HG03095 (cell line): ENCODE measurements at regions not wholly inside any gene's neighbourhood (a gene's known extent, or its start where the extent isn't known, plus 50 kb on each side); places are given as distances from the start of the nearest gene placed in this dataset.
"Not testable (repeated sequence)": the region's sequence is repeated elsewhere in the genome, so short reads cannot be mapped to it uniquely, and the experiment has no call there.

Experiments
- ATAC-seq: cut with Tn5 transposase; IDR thresholded peaks from one replicate; pipeline ENCODE4 v1.9.1; 2021; ENCODE audit warnings: moderate library complexity; ENCODE audit not compliant: unreplicated experiment

- peak; percentile 91 for ATAC-seq
Measured at GRCh38 chr2:131736406-131736805, 208.7 kb downstream of the CCDC74A start.

GRCh38 chr2:131738533-131738932 is 210.8 kb downstream of the CCDC74A start:
- not testable (repeated sequence) for ATAC-seq

- not testable (repeated sequence) for ATAC-seq
Measured at GRCh38 chr2:131738996-131739434, 211.3 kb downstream of the CCDC74A start.

- no peak for ATAC-seq
Measured at GRCh38 chr2:131753640-131754561, 226.2 kb downstream of the CCDC74A start.

- no peak for ATAC-seq
Measured at GRCh38 chr2:131754929-131755720, 227.4 kb downstream of the CCDC74A start.

- no peak for ATAC-seq
Measured at GRCh38 chr2:131756141-131756907, 228.6 kb downstream of the CCDC74A start.

GRCh38 chr2:131758941-131759340 is 231.3 kb downstream of the CCDC74A start:
- ATAC-seq = not testable (repeated sequence)

- ATAC-seq = not testable (repeated sequence)
Measured at GRCh38 chr2:131774955-131775555, 247.4 kb downstream of the CCDC74A start.

GRCh38 chr2:131775903-131776506 is 248.3 kb downstream of the CCDC74A start:
- not testable (repeated sequence) for ATAC-seq

- ATAC-seq = not testable (repeated sequence)
Measured at GRCh38 chr2:131780446-131780845, 252.8 kb downstream of the CCDC74A start.

- ATAC-seq = no peak
Measured at GRCh38 chr2:131801210-131801744, 273.6 kb downstream of the CCDC74A start.

- ATAC-seq = peak; percentile 93
Measured at GRCh38 chr2:131801745-131802350, 274.2 kb downstream of the CCDC74A start.

- not testable (repeated sequence) for ATAC-seq
Measured at GRCh38 chr2:131802351-131802836, 274.7 kb downstream of the CCDC74A start.

GRCh38 chr2:131803237-131803636 is 275.5 kb downstream of the CCDC74A start:
- not testable (repeated sequence) for ATAC-seq

GRCh38 chr2:131812605-131813004 is 284.9 kb downstream of the CCDC74A start:
- not testable (repeated sequence) for ATAC-seq

GRCh38 chr2:131813378-131813777 is 285.7 kb downstream of the CCDC74A start:
- ATAC-seq = not testable (repeated sequence)

- ATAC-seq = not testable (repeated sequence)
Measured at GRCh38 chr2:131818267-131818973, 290.7 kb downstream of the CCDC74A start.

- ATAC-seq = not testable (repeated sequence)
Measured at GRCh38 chr2:131822237-131822721, 294.6 kb downstream of the CCDC74A start.
